ENCODE measurements at regions not wholly inside any gene's neighbourhood (a gene's known extent, or its start where the extent isn't known, plus 50 kb on each side); places are given as distances from the start of the nearest gene placed in this dataset.
"Not testable (repeated sequence)": the region's sequence is repeated elsewhere in the genome, so short reads cannot be mapped to it uniquely, and the experiment has no call there.

GRCh38 chr6:21282360-21282759 is 311.2 kb upstream of the SOX4 start:
- H3K4me3 ChIP-seq; H3K27ac ChIP-seq; intact Hi-C loops (cut with DNase I); ATAC-seq; H3K27me3 ChIP-seq; DNase-seq; H3K4me1 ChIP-seq; H3K36me3 ChIP-seq; H3K9me3 ChIP-seq: not testable (repeated sequence)

- Histone ChIP-seq H3K27ac (no peak overlapping the region), H3K4me1 (no peaks in the 10 kb centered on the region), H3K36me3 (no peaks in the 10 kb centered on the region), H3K27me3 (no peaks in the 10 kb centered on the region), H3K4me3 (no peak overlapping the region), H3K9me3 (peaks cover 0 to 2% of the 10 kb centered on the region in 2 donors)
- intact Hi-C loops (cut with DNase I): no loop called here
- DNase-seq: no peak
- no peak for TF ChIP-seq CTCF (IDR thresholded peaks at IDR 0.05)
- no peak for ATAC-seq
These were observed 309.4 kb upstream of the SOX4 start for GRCh38 chr6:21284166-21284565.

GRCh38 chr6:21284706-21285105 is 308.8 kb upstream of the SOX4 start:
- TF ChIP-seq CTCF (IDR thresholded peaks at IDR 0.05): no peak
- Histone ChIP-seq H3K4me1 (no peaks in the 10 kb centered on the region), H3K36me3 (no peaks in the 10 kb centered on the region), H3K4me3 (no peak overlapping the region), H3K27me3 (no peaks in the 10 kb centered on the region), H3K27ac (no peak overlapping the region), H3K9me3 (peaks cover 0 to 2% of the 10 kb centered on the region in 2 donors)
- no peak for ATAC-seq
- intact Hi-C loops (cut with DNase I): no loop called here
- DNase-seq: no peak

- Histone ChIP-seq H3K4me1 (no peaks in the 10 kb centered on the region), H3K27ac (no peak overlapping the region), H3K36me3 (no peaks in the 10 kb centered on the region), H3K27me3 (no peaks in the 10 kb centered on the region), H3K9me3 (no peaks in the 10 kb centered on the region), H3K4me3 (no peak overlapping the region)
- intact Hi-C loops (cut with DNase I): no loop called here
- no peak for ATAC-seq
- TF ChIP-seq CTCF (IDR thresholded peaks at IDR 0.05): no peak
- no peak for DNase-seq
These were observed 299.4 kb upstream of the SOX4 start for GRCh38 chr6:21294144-21294543.

- Histone ChIP-seq H3K9me3 (no peaks in the 10 kb centered on the region), H3K36me3 (no peaks in the 10 kb centered on the region), H3K4me1 (no peaks in the 10 kb centered on the region), H3K4me3 (no peak overlapping the region), H3K27me3 (no peaks in the 10 kb centered on the region), H3K27ac (no peak overlapping the region)
- TF ChIP-seq CTCF (IDR thresholded peaks at IDR 0.05): no peak
- DNase-seq (peak in 1 of 4 donors; percentile 41), ATAC-seq (no peak)
- intact Hi-C loops (cut with DNase I): no loop called here
These were observed 297.9 kb upstream of the SOX4 start for GRCh38 chr6:21295506-21296240.

GRCh38 chr6:21297665-21298064 is 295.9 kb upstream of the SOX4 start:
- TF ChIP-seq CTCF (IDR thresholded peaks at IDR 0.05): no peak
- no peaks in the 10 kb centered on the region for H3K4me1 ChIP-seq
- DNase-seq: no peak
- no peak overlapping the region for H3K27ac ChIP-seq
- peaks cover 0 to 3% of the 10 kb centered on the region in 2 donors for H3K9me3 ChIP-seq
- H3K36me3 ChIP-seq: no peaks in the 10 kb centered on the region
- no peak for ATAC-seq
- no peaks in the 10 kb centered on the region for H3K27me3 ChIP-seq
- intact Hi-C loops (cut with DNase I): no loop called here
- H3K4me3 ChIP-seq: no peak overlapping the region

Measured in left lung (tissue), 4 donors.